Neuron (in vitro differentiated cells): ENCODE measurements at regions not wholly inside any gene's neighbourhood (a gene's known extent, or its start where the extent isn't known, plus 50 kb on each side); places are given as distances from the start of the nearest gene placed in this dataset.

Source experiments
- H2AFZ ChIP-seq: one replicate; pipeline ENCODE4 v1.6.1; 2013; ENCODE audit warnings: low read depth, mild to moderate bottlenecking, inconsistent platforms, low read length, moderate library complexity
- H3K27me3 ChIP-seq: one replicate; pipeline ENCODE4 v1.6.1; 2013; ENCODE audit warnings: low read length; ENCODE audit not compliant: insufficient read depth
- H3K36me3 ChIP-seq: one replicate; pipeline ENCODE4 v1.6.1; 2013; ENCODE audit warnings: low read length; ENCODE audit not compliant: insufficient read depth
- H3K4me1 ChIP-seq: one replicate; pipeline ENCODE4 v1.6.1; 2013; ENCODE audit warnings: low read length; ENCODE audit not compliant: insufficient read depth
- H3K4me3 ChIP-seq: 2 replicates; pipeline ENCODE4 v1.5.1; 2013; ENCODE audit warnings: mild to moderate bottlenecking, low read length, moderate library complexity
- H3K9me3 ChIP-seq: one replicate; pipeline ENCODE4 v1.6.1; 2013; ENCODE audit warnings: low read length

- Histone ChIP-seq H3K9me3 (peaks cover 2% of the 10 kb centered on the region), H3K4me1 (peaks cover 3% of the 10 kb centered on the region), H2AFZ (no peak overlapping the region), H3K4me3 (no peak overlapping the region), H3K36me3 (no peaks in the 10 kb centered on the region), H3K27me3 (no peaks in the 10 kb centered on the region)
Measured at GRCh38 chr4:159428975-159429692, 326.3 kb downstream of the RAPGEF2 start.

DNA sequence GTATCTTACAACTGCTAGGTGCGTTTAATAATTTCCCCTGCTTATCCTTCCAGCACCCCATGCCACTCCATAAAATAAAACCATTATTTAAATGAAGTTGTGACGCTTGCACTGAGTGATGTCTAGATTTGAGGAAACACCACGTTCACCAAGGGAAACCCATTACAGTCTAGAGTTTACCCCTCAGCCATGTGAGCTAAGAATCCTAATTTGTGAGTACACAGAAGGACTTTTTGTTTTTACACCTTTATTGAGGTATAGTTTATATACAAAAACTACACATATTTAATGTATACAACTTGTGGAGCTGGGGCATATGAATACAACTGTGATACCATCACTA lies 326.8 kb downstream of the RAPGEF2 start:
- Histone ChIP-seq H3K36me3 (no peaks in the 10 kb centered on the region), H2AFZ (no peak overlapping the region), H3K4me1 (peaks cover 3% of the 10 kb centered on the region), H3K27me3 (no peaks in the 10 kb centered on the region), H3K9me3 (peaks cover 2% of the 10 kb centered on the region), H3K4me3 (no peak overlapping the region)

DNA sequence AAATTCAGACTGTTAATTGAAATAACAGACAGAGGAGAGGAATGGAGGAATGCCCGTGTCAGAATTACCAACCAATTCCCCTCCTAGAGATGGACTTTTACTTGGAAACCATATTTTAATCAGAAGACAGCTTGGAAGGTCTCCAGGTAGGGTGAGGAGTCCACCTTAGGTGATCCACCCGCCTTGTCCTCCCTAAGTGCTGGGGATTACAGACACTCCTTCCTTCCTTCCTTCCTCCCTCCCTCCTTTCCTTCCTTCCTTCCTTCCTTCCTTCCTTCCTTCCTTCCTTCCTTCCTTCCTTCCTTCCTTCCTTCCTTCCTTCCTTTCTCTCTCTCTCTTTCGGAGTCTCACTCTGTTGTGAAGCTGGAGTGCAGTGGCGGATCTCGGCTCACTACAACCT lies 328.0 kb downstream of the RAPGEF2 start:
- Histone ChIP-seq H3K27me3 (no peaks in the 10 kb centered on the region), H3K9me3 (peaks cover 2% of the 10 kb centered on the region), H3K4me3 (no peak overlapping the region), H3K36me3 (no peaks in the 10 kb centered on the region), H2AFZ (no peak overlapping the region), H3K4me1 (peaks cover 3% of the 10 kb centered on the region)

DNA sequence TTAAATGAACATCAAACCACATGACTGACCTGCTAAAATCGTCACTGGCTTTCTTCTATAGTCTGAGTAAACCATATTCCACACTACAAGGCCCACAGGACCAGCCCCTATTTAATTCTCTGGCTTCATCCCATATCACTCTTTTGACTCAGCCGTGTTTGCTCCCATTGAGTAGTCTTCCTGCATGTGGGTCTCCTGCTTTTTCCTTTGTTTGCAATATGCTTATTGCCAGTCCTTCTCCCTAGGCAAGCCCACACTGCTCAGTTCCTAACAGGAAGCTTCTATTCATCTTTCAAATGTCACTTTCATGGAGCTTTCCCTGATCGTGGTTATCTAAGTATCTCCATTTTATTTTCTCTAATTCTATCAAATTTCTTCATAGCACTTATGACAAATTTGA lies 329.6 kb downstream of the RAPGEF2 start:
- Histone ChIP-seq H2AFZ (no peak overlapping the region), H3K4me3 (no peak overlapping the region), H3K36me3 (no peaks in the 10 kb centered on the region), H3K4me1 (peaks cover 3% of the 10 kb centered on the region), H3K27me3 (no peaks in the 10 kb centered on the region), H3K9me3 (peaks cover 2% of the 10 kb centered on the region)

GRCh38 chr4:159433337-159433736 lies 330.5 kb downstream of the RAPGEF2 start:
- Histone ChIP-seq H3K27me3 (no peaks in the 10 kb centered on the region), H3K36me3 (no peaks in the 10 kb centered on the region), H2AFZ (no peak overlapping the region), H3K9me3 (peaks cover 2% of the 10 kb centered on the region), H3K4me3 (no peak overlapping the region), H3K4me1 (peaks cover 3% of the 10 kb centered on the region)

- Histone ChIP-seq H3K27me3 (no peaks in the 10 kb centered on the region), H2AFZ (no peak overlapping the region), H3K9me3 (peaks cover 2% of the 10 kb centered on the region), H3K4me3 (no peak overlapping the region), H3K36me3 (no peaks in the 10 kb centered on the region), H3K4me1 (no peaks in the 10 kb centered on the region)
Measured at GRCh38 chr4:159434114-159434870, 331.4 kb downstream of the RAPGEF2 start.

DNA sequence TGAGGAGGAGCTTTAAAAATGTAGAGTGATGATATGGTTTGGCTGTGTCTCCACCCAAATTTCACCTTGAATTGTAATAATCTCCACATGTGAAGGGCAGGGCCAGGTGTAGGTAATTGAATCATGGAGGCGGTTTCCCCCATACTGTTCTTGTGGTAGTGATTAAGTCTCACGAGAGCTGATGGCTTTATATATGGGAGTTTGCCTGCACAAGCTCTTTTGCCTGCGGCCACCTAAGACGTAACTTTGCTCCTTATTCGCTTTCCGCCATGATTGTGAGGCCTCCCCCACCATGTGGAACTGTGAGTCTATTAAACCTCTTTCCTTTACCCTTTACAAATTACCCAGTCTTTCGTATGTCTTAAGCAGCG lies 332.0 kb downstream of the RAPGEF2 start:
- Histone ChIP-seq H3K4me1 (no peaks in the 10 kb centered on the region), H3K36me3 (no peaks in the 10 kb centered on the region), H3K27me3 (no peaks in the 10 kb centered on the region), H2AFZ (no peak overlapping the region), H3K9me3 (peaks cover 2% of the 10 kb centered on the region), H3K4me3 (no peak overlapping the region)

- Histone ChIP-seq H3K4me3 (no peak overlapping the region), H3K9me3 (peaks cover 2% of the 10 kb centered on the region), H3K36me3 (no peaks in the 10 kb centered on the region), H3K27me3 (no peaks in the 10 kb centered on the region), H2AFZ (no peak overlapping the region), H3K4me1 (no peaks in the 10 kb centered on the region)
Measured at GRCh38 chr4:159435561-159436023, 332.7 kb downstream of the RAPGEF2 start.

DNA sequence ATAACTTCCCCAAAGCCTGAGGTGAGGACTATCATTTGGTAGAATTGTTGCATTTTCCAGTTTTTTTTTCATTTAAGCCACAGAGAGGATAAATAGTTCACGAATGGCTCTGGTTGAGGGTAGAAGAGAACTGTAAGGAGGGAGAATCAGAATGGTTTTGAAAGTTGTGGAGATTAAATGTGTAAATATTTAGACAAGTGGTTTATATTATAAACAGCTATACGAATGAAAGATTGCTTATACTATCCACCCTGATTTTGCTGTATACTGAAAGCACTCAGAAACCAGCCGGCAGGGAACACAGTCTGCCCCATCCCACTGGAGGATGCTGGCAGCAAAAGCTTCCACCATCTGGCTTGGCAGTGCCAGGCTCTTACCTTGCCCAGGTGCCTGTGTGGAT lies 341.1 kb downstream of the RAPGEF2 start:
- Histone ChIP-seq H3K9me3 (no peaks in the 10 kb centered on the region), H3K4me3 (no peak overlapping the region), H2AFZ (no peak overlapping the region), H3K27me3 (no peaks in the 10 kb centered on the region), H3K4me1 (peaks cover 4% of the 10 kb centered on the region), H3K36me3 (no peaks in the 10 kb centered on the region)

- Histone ChIP-seq H2AFZ (no peak overlapping the region), H3K4me1 (peaks cover 4% of the 10 kb centered on the region), H3K36me3 (no peaks in the 10 kb centered on the region), H3K4me3 (no peak overlapping the region), H3K27me3 (no peaks in the 10 kb centered on the region), H3K9me3 (no peaks in the 10 kb centered on the region)
Measured at GRCh38 chr4:159444678-159445077, 341.8 kb downstream of the RAPGEF2 start.

DNA sequence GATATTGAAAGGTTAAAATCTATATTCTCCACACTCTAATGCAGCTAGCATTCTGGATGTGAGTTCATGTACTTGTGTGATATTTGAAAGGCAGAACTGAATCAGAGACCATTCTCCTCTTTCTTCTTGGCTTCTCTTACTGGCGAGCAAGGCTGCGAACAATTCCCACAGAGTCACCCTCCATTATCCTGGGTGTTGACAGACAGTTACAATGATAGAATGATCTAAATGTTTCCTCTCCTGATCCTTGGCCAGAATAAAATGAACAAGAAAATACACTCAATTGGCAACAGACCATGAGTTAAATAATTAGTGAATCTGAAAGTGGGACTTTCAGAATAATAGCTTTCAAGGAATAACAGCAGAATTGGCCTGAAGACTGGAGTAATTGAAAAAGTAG lies 342.8 kb downstream of the RAPGEF2 start:
- Histone ChIP-seq H3K4me1 (peaks cover 4% of the 10 kb centered on the region), H3K27me3 (no peaks in the 10 kb centered on the region), H3K36me3 (no peaks in the 10 kb centered on the region), H2AFZ (no peak overlapping the region), H3K4me3 (no peak overlapping the region), H3K9me3 (no peaks in the 10 kb centered on the region)

DNA sequence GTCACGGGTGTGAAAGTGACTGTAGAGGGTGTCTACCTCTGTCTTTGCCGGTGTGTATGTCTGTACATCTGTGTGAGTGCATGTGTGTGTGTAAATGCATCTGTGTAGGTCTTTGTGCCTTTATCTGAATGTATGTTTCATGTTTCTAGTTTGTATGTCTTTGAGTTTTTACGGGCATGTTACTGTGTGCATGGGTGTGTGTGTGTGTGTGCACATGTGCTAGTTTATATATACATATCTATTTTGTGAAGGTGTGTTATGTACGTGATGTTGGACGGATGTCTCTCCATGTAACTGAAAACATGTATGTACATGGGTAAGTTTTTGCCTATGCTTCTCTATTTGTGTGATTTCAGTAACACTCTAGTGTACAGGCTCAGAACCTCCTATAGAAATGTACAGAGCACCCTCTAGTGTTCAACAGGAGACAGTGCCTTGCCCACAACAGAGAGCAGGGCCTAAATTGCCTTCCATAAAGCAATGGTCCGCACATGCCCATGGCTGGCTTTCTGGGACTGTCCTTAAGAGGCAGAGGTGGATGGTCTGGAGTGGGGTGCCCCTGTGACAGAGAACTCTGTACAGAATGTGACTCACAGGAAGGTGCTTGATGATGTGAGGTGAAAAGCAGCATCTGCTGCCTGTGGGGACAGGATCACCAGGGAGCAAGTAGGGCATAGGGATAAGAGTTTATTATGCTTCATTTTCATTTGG lies 343.5 kb downstream of the RAPGEF2 start:
- H3K27me3 ChIP-seq: no peaks in the 10 kb centered on the region
- H3K9me3 ChIP-seq: no peaks in the 10 kb centered on the region
- H3K4me1 ChIP-seq: peaks cover 2% of the 10 kb centered on the region
- no peaks in the 10 kb centered on the region for H3K36me3 ChIP-seq
- no peak overlapping the region for H2AFZ ChIP-seq
- no peak overlapping the region for H3K4me3 ChIP-seq

- Histone ChIP-seq H3K4me1 (peaks cover 2% of the 10 kb centered on the region), H3K27me3 (no peaks in the 10 kb centered on the region), H3K36me3 (no peaks in the 10 kb centered on the region), H2AFZ (no peak overlapping the region), H3K4me3 (no peak overlapping the region), H3K9me3 (no peaks in the 10 kb centered on the region)
Measured at GRCh38 chr4:159447296-159447695, 344.4 kb downstream of the RAPGEF2 start.
